ENCODE measurements at regions not wholly inside any gene's neighbourhood (a gene's known extent, or its start where the extent isn't known, plus 50 kb on each side); places are given as distances from the start of the nearest gene placed in this dataset.

DNA sequence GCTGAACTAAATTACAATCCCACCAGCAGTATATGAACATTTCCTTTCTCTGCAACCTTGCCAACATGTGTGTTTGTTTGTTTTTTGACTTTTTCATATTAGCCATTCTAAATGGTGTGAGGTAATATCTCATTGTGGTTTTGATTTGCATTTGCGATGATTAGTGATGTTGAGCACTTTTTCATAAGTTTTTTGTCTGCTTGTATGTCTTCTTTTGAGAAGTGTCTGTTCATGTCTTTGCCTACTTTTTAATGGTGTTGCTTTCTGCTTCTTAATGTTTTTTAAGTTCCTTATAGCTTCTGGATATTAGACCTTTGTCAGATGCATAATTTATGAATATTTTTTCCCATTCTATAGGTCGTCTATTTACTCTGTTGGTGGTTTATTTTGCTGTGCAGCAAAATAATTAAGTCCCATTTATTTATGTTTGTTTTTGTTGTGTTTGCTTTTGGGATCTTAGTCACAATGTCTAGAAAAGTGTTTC, 1262.9 kb downstream of the FSCB start:
- no peak for DNase-seq

GRCh38 chr14:43243168-43243567, 1263.9 kb downstream of the FSCB start:
- DNase-seq: no peak

GRCh38 chr14:43232261-43232660, 1274.8 kb downstream of the FSCB start:
- no peak for DNase-seq

GRCh38 chr14:43215524-43215923, 1291.6 kb downstream of the FSCB start:
- DNase-seq: no peak

- no peak for DNase-seq
These were observed 1299.9 kb downstream of the FSCB start for GRCh38 chr14:43207189-43207588.

DNA sequence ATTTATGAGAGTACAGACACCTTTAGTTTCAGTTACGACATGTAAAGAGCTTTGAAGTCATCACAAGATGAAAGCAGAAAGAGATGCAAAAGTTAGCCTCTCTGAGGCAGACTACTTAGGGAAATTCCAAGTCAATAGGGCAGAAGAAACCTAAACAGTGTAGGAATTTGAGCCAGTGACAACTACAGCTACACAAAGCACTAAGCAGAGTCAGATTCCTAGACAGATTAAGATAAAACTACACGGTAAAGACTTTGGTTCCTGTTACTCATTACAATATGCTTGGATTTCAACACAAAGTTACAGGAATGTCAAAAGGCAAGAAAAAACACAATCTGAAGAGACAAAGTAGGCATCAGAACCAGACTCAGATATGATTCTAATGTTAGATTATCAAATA, 1302.3 kb downstream of the FSCB start:
- DNase-seq: no peak

DNA sequence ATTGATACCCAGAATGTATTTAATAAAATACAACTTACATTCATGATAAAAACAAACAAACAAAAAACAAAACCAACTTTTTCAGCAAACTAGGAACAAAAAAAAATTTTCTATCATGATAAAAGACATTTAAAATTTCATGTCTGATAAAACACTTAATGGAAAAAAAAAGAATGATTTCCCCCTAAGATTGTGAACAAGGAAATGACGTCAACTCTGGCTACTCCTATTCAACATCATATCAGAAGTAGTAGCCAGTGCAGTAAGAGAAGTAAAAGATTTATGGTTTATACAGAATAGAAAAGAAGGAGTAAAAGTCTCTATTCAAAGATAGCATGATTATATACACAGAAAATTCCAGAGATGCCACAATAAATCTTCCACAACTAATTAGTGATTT, 1306.6 kb downstream of the FSCB start:
- no peak for DNase-seq

GRCh38 chr14:43198465-43198864, 1308.6 kb downstream of the FSCB start:
- no peak for DNase-seq

- DNase-seq: no peak
These were observed 1322.5 kb downstream of the FSCB start for GRCh38 chr14:43184540-43184939.

DNA sequence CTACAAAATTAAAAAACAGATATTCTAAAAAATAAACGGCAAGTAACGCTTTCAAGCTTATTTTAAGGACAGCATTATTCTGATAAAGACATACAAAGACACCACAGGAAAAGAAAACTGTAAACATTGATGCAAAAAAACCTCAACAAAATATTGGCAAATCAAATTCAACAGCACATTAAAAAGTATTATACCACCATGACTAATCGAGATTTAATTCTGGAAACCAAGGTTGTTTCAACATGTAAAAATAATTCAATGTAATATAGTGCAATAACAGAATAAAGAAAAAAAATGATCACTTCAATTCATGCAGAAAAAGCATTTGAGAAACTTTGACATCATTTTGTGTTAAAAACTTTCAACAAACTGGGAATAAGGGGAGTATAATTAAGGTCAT, 1323.2 kb downstream of the FSCB start:
- no peak for DNase-seq

DNA sequence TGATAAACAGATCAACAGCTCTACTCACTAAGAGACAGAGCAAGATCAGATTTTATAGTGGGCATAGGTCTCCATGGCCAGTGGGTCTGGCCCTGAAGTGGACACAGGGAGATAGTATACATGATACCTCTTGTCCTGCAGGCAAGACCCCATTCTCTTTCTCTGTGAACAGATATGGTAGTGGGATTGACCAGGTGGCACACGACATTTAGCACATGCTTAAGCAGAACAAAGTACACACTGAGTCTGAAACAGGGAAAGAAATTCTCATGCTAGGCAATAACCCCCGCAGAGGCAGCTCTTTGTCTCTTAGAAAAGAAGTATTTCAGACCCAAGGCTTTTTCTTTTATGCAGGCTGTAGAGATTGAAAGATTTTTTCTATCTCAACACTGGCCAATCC, 1331.2 kb downstream of the FSCB start:
- DNase-seq: no peak

DNA sequence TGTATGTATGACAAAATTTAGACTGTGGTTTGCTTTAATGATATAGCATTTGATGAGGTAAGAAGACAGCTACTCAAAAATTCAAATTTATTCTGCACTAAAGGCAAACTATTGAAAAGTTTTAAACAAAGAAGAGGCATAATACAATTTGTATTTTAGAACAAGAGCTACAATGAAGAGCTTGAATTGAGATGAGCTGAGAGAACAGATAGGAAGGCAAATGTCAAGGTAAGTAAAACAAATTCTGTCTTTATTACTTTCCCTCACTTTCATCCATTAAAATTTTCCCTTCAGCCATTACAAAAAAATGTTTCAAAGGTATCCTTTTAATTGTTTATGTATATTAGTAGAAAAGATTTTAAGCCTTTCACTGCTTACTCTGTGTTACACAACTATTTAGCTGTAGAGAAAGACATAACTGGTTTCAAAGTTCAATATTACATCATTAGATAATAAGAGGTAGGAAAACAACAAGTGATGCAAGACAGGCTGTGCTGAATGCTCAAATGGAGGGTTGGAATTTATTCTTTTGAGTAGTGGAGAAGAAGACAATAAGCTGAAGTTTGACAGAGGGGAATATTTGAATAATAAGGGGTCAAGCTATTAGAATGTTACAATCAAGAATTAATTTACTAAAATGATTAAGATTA, 1334.1 kb downstream of the FSCB start:
- no peak for DNase-seq

DNA sequence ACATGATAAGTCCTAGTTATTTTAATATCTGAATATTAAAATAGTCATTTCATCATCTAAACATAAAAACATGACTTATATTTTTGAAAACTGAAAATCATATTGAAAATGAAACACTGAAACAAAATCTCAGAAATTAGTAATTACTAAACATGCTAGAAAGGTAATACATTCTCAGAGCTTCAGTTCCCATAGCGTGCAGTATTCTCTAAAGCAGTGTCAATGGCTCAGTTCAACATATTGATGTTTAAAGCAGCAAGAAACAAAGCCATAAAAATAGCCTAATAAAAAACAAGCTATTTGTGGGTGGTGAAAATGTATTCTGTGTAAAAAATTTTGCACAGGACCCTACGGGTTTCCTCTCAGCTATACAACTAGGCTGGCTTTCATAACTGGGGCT, 1337.4 kb downstream of the FSCB start:
- DNase-seq: no peak

DNA sequence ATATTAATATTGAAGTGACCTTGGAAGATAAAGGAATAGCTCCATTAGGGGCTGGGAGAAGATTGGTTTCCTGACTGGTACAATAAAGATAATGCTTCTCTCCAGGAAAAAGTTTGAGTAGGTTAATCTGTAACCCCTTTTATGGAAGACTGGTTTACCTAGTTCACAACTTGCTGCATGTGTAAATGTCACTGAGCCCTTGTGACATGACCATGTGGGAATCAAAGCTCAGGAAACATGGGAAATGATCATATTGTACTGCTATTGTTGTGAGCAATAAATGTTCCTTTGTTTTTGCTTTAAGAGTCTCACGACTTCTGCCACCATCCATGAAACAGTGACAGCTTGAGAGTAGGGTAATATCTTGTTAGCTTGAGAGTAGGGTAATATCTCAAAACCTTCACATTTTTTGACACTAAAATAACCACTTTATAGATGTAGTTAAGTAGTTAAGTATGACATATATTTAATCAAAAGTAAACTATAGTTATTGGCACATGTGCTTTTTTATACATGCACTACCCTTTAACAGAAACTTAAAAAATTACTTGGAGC, 1338.6 kb downstream of the FSCB start:
- no peak for DNase-seq

GRCh38 chr14:43166163-43166562, 1340.9 kb downstream of the FSCB start:
- no peak for DNase-seq

GRCh38 chr14:43165651-43166050, 1341.4 kb downstream of the FSCB start:
- DNase-seq: no peak

DNA sequence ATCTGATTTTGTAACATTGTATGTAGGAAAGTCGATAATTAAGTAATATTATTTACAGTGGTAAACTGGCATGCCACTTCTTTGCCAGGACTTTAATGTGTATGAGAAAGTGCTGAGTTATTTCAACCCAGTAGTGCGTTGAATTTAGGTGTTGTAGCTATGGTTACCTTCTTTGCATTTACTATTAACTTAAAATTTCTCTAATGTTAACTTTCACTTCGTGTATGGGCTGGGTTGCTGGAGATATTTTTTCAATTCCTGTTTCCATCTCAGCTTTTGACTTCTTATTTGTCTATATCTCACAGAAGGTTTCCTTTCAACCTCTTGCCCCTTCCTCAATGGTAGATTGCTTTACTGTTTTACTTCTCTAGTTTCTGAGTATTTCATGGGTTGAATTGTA, 1345.6 kb downstream of the FSCB start:
- DNase-seq: no peak

GRCh38 chr14:43157661-43158060, 1349.4 kb downstream of the FSCB start:
- DNase-seq: no peak

GRCh38 chr14:43155924-43156323, 1351.2 kb downstream of the FSCB start:
- DNase-seq: no peak

- DNase-seq: no peak
These were observed 1351.8 kb downstream of the FSCB start for GRCh38 chr14:43155258-43155657.

DNA sequence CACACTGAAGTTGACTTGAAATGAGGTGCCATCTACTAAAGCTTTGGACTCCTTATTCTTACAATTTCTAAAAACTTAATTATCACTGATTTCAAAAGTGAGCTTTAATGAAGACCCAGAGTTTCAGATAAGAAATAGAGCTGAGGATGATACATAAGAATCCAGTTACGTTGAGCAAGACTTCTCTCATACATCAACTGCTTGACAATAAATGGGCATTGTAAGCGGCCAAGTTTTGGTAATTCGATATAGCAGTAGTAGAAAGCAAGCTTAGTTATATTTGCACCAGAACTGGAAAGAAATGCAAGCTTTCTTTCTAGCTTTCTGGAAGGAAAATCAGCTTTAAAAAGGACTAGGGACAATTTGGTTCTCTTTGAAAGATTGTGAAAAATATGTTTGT, 1359.6 kb downstream of the FSCB start:
- DNase-seq: no peak

DNA sequence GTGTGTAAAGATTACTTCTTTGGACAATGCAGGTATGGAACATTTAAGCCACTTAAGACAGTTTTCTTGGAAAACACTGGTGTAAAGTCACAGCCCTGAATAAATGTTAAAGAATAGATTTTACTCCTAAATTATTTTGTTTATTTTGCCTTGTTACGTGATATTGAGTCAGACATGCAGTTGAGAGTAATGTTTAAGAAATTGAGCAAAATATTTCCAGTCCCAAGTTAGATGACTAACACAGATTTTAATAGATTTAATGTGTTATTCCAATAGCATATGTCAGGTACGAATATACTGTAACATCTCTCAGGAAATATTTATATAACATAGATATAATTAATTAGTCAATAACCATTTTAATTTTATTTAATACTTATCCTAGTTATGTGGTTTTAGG, 1361.7 kb downstream of the FSCB start:
- no peak for DNase-seq

DNA sequence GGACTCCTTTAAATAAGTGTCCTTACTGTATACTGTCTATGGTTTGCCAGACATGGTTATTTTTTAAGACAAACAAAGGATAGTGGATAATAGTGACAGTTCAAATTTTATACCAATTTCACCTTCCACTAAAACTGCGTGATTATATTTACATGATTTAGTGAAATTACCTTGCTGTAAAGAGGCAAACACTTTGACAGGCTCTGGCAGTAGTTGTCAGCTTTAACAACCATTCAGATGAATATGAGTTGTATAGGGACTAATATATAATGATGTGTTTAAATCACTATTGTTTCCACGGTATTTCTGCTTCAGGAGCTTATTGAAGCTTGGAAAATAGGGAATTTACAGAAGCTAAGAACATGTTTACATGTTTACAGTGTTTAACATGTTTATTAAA, 1364.0 kb downstream of the FSCB start:
- no peak for DNase-seq

DNA sequence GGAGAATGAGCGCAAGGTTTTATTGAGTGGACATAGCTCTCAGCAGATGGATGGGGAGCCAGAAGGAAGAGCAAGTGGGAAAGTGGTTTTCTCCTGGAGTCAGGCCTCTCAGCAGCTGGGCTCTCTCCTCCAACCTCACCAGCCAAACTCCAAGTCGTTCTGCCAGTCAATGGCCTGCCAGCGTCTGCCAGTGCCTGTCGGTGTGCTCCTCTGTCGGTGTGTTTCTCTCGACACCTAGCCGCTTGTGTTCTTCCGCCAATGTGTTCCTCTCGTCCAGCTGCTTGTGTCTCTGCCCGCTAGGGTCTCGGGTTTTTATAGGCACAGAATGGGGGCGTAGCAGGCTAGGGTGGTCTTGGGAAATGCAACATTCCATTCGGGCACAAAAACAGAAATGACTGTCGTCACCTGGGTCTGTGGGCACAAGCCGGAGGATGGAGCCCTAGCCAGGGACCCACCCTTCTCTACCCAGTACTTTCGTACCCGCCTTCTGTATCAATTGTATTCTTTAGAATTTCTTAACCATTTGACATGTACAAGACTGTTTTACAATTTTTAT, 1365.4 kb downstream of the FSCB start:
- DNase-seq: no peak

DNA sequence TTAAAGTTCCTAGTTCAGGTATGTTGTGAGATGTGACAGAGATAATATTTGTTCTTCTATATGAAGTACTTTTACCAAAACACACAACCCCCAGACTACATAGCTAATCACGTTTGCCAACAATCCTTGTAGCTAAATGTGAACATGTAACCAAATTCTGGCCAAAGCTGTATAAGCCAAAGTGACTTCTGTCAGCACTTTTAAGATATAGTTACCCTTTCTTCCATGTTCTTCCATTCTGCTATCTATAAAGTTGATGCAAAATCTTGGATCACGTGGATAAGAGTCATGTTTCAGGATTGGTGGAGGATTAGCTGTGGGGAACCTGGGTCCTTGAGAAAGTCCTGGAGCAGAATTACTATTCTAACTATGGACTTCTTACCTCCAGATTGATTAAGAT, 1366.6 kb downstream of the FSCB start:
- no peak for DNase-seq
